Activated naive CD4-positive, alpha-beta T cell treated with Interleukin-2 at 50 U/mL for 16 hours (primary cell): ENCODE measurements at regions not wholly inside any gene's neighbourhood (a gene's known extent, or its start where the extent isn't known, plus 50 kb on each side); places are given as distances from the start of the nearest gene placed in this dataset.

Source experiments
- DNase-seq: peaks from one replicate; pipeline ENCODE4 v3.0.0-alpha.2; 2020

GRCh38 chr3:8205881-8206280, 295.7 kb upstream of the LMCD1 start:
- no peak for DNase-seq

DNA sequence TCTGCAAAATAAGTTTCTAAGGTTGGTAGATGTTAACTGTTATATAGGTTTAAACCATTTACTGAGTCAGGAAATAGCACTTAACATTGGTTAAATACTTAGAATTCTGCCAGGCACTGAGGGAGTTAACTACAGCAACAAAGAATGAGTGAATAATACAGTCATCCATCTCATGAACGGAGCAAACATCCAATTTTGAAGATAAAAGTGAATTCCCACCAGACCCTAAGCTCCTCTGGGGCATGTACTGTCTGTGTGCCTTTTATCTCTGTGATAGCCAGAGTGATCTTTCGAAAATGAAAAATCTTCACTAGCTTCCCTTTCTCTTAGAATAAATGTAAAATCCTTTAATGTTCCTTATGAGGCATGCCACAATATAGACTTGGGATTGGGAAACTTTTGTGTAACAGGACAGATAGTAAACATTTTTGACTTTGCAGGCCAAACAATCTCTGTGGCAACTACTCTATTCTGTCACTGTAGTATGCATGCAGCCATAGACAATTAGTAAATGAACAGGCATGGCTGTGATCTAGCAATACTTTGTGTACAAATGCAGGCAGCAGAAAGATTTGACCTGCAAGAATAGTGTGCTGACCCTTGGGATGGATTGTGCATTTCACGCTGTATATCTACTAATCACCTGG, 294.5 kb upstream of the LMCD1 start:
- DNase-seq: no peak

DNA sequence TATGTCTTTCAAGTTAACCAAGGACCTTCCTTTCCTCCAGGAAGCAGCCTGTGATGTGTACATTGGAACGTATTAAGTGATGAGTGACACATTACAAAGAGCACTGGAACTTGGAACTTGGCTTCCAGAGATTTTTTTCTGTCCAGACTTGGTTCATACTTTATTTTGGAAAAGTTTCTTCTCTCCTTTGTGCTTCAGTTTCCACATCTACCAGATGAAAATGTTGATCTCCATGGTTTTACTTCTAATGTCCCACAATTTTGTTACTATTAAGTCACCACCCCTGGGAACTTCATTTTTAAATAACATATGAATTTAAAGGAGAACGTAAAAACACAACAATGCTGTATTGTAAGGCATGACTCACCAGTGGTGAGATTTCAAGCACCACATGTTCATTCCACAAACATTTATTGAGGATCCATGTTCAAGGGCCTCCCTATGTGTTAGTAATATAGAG, 290.7 kb upstream of the LMCD1 start:
- no peak for DNase-seq

GRCh38 chr3:8212794-8213193, 288.8 kb upstream of the LMCD1 start:
- no peak for DNase-seq

DNA sequence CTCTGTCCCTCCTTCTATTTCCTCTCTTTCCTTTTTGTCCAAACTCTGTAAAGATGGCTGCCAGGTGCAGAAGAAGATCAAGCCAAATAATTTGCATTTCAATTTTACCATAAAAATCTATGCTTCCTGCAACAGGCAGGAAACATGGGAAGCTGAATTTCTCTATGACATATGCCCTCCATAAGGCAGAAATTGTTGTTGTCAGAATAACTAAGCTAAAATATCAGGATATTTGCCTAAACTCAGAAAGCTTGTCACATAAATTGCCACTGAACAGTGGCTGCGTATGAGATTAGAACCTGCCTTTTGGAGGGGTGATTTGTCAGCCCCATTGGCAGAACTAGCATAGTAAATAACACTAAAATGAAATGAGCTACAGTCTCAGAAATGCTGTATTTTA, 288.3 kb upstream of the LMCD1 start:
- no peak for DNase-seq

- no peak for DNase-seq
Observed at GRCh38 chr3:8215821-8216220, 285.8 kb upstream of the LMCD1 start.

- no peak for DNase-seq
Observed at GRCh38 chr3:8218353-8218940, 283.2 kb upstream of the LMCD1 start.

DNA sequence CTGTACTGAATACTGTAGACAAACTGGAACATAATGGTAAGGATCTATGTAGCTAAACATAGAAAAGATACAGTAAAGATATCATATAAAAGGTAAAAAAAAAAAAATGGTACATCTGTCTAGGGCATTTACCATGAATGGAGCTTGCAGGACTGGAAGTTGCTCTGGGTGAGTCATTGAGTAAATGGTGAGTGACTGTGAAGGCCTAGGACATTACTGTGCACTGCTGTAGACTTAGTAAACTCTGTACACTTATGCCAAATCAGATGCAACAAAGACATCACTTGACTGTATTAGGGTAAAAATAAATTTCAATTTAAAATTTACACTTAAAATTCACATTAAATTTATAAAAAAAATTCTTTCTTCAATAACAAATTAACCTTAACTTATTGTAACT, 281.3 kb upstream of the LMCD1 start:
- DNase-seq: no peak

DNA sequence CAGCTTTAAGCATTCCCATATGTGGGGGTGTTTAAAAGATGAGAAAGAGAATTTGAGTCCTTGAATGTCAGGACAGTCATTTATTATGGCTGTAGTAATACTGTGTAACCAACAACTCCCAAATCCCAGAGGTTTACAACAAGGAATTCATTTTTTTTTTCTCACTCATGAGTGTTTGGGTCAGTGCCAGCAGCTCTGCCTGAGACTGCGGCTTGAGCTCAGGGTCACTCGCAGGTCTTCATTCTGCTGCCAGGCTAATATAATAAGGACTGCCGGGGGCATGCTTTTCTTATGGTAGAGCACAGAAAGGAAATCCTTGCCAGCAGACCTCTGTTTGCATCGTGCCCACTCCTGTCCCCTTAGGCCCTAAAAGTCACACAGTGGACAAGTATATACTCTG, 277.9 kb upstream of the LMCD1 start:
- no peak for DNase-seq

DNA sequence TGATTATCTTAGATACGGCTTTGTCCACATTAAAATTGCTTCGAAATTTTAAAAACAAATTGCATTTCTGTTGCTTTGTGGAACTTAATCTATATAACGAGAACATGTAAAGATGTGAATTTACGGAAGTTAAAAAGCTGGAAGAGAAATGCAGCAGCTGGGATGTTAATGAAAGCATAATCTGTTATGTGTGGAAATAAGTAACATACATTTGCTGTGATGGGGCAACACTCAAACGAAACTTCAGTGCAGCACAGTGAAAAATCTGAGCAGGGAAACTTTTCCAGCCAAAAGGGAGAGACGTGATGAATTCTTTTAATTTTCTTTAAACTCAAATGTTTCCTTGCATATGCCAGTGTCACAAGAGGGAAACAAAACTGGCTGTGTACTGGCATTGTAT, 276.7 kb upstream of the LMCD1 start:
- DNase-seq: no peak

DNA sequence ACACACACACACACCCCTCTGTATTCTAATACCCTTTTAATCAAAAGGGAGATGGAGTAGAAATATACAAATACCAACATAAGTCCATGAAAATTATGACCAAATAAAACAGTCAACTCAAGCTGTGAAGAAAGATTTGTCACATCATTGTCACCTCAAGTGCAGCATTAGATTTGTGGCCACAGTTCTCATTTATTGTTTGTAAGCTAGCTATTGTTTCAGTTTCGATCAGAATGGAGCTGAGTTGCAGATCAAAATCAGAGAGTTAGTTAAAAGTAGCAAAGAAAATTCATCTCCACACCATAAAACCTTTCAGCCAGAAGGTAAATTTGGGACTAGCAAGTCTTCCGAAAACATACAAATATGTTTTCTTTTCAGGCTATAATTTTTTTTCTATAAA, 267.7 kb upstream of the LMCD1 start:
- DNase-seq: no peak

- no peak for DNase-seq
Observed at GRCh38 chr3:8236264-8236663, 265.4 kb upstream of the LMCD1 start.

DNA sequence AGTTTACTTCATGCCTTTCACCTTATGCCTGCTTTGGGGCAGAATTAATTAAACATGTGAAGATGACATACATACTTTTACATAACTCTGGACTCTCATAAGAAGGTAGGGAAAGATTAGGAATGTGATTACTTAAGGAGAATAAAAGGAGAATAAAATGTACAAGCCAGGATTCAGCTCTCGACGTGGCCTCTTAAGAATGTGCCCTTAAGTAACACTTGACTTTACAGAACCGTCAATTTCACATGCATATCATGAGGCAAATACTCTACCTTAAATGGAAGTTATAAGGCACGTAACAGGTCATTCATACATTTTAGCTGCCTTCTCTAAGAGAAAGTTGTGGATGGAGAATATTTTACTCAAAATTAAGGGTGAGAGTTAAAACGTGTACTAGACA, 263.7 kb upstream of the LMCD1 start:
- no peak for DNase-seq

GRCh38 chr3:8238432-8238831, 263.2 kb upstream of the LMCD1 start:
- no peak for DNase-seq

- no peak for DNase-seq
Observed at GRCh38 chr3:8239095-8239494, 262.5 kb upstream of the LMCD1 start.

DNA sequence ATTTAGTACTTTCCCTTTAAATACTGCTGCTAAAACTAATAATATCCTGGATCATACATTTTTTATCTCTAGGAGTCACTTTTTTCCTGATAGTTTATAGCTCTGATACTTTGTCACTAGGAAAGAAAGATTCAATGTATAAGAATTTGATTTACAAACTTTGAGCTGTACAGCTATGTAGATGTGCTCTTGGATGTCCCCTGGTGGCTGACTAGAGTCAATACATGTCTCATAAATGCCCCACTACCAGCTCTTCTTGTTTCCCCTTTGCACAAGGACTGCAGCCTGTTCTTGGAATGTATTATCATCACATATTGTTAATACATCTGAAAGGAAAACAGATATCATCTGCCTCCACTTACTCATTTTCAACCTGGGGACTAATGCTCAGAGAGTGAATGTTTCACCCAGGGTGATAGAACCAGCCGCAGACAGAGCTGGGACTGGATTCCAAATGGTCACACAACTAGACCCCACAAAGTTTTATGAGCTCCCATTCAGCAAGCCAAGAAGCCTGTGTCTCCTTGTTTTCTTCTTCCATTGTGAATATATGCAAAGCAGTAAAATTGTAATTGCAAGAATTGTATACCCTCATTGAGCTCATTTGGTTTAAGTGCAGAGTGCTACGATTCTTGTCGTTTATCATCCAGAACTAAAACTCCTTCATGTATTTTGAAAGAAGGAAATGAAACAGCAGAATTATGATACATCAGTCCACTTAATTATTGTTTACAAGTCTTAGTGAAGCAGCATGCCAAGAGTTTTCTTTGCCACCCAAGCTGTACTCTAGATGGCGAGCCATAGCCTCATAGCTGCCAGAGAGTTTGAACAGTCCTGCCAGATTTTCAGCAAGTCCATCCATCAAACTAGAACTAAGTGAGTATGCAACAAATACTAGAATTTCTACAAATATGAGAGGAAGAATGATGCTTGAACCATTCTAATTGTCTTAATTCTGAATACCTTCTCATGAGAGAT, 261.6 kb upstream of the LMCD1 start:
- peak; percentile 3 for DNase-seq

DNA sequence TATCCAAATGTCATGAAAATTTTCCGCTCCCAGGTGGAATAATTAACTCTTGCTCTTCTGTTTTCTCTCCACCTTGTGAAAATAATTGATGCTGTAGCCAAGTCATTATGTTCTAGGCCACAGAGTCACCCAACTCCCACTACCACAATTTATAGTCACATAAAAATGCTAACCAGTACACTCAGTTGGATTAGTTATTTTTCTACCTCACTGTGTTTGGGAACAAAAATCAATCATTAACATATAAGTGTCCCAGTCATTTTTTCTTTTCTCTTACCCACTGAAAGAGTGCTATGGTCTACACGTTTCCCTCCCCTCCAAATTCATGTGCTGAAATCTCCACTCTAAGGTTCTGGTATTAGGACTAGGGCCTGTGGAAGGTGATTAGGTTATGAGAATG, 255.6 kb upstream of the LMCD1 start:
- DNase-seq: no peak

- DNase-seq: no peak
Observed at GRCh38 chr3:8253201-8253600, 248.4 kb upstream of the LMCD1 start.

DNA sequence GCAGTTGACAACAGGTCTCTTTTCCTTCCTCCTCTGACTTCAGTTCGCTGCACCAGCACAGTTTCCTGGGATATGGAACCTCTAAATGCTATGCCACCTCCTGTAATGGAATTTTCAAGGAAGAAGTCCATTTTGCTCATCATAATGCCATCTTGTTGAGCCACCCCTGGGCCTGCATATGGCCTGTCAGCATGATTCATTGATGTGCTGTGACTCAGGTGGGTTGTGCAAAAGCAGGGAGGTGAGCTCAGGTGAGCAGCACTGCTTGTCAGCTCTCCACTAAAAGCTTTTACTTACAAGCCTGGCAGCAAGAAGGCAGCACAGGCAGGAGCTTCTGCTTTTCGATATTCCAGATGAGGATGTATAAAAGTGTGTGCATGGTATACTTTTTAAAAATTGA, 247.1 kb upstream of the LMCD1 start:
- no peak for DNase-seq

DNA sequence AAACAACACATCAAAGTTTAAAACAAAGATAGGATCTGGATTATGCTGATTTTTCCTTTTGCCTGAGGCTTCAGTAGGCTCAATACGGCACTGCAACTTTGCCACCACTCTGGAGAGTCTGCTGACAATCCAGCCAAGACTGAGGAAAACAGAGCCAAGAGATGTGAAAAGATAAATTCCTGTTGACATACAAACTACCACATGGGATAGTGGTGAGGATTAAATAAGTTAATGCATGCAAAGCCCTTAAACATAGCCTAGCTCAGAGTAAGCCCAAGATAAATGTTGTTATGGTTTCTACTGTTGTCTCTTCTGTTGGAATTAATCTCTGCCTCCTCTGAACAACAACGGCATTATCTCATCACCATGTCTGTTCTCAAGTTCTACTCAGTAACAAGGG, 245.9 kb upstream of the LMCD1 start:
- DNase-seq: no peak

DNA sequence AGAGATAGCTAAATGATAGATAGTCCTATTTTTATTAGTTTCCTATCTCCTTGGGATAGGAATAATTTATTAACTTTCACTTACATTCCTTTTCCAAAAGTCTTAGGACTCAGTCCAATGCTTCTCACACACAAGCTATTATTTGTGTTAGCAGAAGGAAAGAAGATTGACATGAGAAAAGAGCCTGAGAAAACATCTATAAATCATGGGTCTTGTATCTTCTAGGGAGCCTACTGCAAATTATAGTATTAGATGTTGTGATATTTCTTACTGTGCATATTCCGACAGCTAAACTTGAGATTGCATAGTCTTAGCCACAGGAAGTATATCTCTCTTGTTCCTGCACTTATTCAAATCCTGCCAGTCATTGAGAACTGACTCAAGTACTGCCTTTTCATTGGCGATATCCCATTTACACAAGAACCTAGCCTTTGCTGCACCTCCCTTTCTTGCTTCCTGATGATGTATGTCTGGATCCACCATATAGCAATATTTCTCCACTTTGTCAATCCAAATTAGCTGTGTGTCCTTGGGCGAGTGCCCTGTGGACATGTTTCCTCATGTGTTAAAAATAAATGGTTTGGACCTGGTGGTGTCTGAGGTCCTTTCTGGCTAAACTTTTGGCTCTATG, 245.1 kb upstream of the LMCD1 start:
- no peak for DNase-seq

- no peak for DNase-seq
Observed at GRCh38 chr3:8261018-8261417, 240.6 kb upstream of the LMCD1 start.

DNA sequence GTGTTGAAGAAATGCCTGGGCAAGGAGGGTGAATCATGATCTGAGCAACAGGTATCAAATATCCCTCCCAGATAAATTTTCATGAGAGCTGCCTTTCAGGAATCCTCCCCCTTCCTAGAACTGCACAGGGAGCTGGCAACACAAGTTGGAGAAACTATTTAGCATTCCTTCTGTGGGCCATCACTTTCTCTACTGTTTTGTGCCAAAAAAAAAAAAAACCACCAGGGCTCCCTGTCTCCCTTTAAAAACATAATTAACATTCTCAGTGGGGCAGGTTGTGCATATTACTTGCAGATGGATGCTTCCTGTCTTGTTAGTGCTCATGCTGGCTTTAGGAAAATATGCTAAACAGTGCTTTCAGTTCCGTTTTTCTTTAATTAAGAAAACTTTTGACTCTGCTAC, 234.9 kb upstream of the LMCD1 start:
- no peak for DNase-seq

DNA sequence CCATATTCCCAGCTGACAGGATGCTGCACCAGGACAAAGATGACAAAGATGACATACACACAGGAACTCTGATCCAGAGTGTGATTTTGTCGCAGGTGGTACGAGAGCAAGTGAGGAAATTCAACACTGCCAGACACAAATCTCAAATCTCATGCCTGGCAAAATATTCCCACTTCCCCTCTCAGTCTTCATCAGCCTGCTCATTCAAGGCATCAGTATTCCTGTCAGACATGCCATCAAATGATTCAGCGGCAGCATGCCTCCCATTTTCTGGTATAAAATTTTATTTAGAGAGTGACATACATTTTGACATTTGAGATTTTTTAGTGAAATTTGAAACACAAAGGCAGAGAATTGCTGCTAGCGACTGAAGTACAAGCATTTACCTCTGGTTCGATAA, 228.1 kb upstream of the LMCD1 start:
- no peak for DNase-seq
